Ishikawa (cell line): ENCODE measurements at regions not wholly inside any gene's neighbourhood (a gene's known extent, or its start where the extent isn't known, plus 50 kb on each side); places are given as distances from the start of the nearest gene placed in this dataset.

Source experiments
- CEBPB ChIP-seq: IDR thresholded peaks from 2 replicates; pipeline ENCODE4 v1.6.1; 2012
- CREB1 ChIP-seq: IDR thresholded peaks from 2 replicates; pipeline ENCODE4 v1.6.1; 2012; ENCODE audit warnings: low read depth
- EGR1 ChIP-seq: IDR thresholded peaks from 2 replicates; pipeline ENCODE4 v1.6.1; 2012
- MAX ChIP-seq: IDR thresholded peaks from 2 replicates; pipeline ENCODE4 v1.6.1; 2012
- TAF1 ChIP-seq: IDR thresholded peaks from 2 replicates; pipeline ENCODE4 v1.6.1; 2012; ENCODE audit warnings: low read depth, mild to moderate bottlenecking
- TEAD4 ChIP-seq: IDR thresholded peaks from 2 replicates; pipeline ENCODE4 v1.6.1; 2012
- YY1 ChIP-seq: IDR thresholded peaks from 2 replicates; pipeline ENCODE4 v1.6.1; 2012; ENCODE audit warnings: low read depth
- ZBTB7A ChIP-seq: IDR thresholded peaks from 2 replicates; pipeline ENCODE4 v1.6.1; 2012; ENCODE audit warnings: low read depth
- TF ChIP-seq, protein P1 (sequence below): IDR thresholded peaks from 2 replicates; pipeline ENCODE4 v1.6.1; 2012
- TF ChIP-seq, protein P2 (sequence below): IDR thresholded peaks from 2 replicates; pipeline ENCODE4 v1.6.1; 2012; ENCODE audit warnings: low read depth, mild to moderate bottlenecking

- TF ChIP-seq, protein P1, sequence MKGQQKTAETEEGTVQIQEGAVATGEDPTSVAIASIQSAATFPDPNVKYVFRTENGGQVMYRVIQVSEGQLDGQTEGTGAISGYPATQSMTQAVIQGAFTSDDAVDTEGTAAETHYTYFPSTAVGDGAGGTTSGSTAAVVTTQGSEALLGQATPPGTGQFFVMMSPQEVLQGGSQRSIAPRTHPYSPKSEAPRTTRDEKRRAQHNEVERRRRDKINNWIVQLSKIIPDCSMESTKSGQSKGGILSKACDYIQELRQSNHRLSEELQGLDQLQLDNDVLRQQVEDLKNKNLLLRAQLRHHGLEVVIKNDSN, result no peak
- TF ChIP-seq TAF1 (no peak), MAX (no peak), YY1 (no peak), CEBPB (no peak), EGR1 (no peak), CREB1 (no peak), ZBTB7A (no peak), TEAD4 (no peak)
- TF ChIP-seq, protein P2, sequence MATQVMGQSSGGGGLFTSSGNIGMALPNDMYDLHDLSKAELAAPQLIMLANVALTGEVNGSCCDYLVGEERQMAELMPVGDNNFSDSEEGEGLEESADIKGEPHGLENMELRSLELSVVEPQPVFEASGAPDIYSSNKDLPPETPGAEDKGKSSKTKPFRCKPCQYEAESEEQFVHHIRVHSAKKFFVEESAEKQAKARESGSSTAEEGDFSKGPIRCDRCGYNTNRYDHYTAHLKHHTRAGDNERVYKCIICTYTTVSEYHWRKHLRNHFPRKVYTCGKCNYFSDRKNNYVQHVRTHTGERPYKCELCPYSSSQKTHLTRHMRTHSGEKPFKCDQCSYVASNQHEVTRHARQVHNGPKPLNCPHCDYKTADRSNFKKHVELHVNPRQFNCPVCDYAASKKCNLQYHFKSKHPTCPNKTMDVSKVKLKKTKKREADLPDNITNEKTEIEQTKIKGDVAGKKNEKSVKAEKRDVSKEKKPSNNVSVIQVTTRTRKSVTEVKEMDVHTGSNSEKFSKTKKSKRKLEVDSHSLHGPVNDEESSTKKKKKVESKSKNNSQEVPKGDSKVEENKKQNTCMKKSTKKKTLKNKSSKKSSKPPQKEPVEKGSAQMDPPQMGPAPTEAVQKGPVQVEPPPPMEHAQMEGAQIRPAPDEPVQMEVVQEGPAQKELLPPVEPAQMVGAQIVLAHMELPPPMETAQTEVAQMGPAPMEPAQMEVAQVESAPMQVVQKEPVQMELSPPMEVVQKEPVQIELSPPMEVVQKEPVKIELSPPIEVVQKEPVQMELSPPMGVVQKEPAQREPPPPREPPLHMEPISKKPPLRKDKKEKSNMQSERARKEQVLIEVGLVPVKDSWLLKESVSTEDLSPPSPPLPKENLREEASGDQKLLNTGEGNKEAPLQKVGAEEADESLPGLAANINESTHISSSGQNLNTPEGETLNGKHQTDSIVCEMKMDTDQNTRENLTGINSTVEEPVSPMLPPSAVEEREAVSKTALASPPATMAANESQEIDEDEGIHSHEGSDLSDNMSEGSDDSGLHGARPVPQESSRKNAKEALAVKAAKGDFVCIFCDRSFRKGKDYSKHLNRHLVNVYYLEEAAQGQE, result no peak
Measured at GRCh38 chr1:233439721-233440120, 112.2 kb downstream of the MAP3K21 start.
